Lung microvascular endothelial cell (primary cell): ENCODE measurements at regions not wholly inside any gene's neighbourhood (a gene's known extent, or its start where the extent isn't known, plus 50 kb on each side); places are given as distances from the start of the nearest gene placed in this dataset.
A peak's percentile ranks its signal among the peaks of the same experiment; 100 is the strongest.
"Not testable (repeated sequence)": the region's sequence is repeated elsewhere in the genome, so short reads cannot be mapped to it uniquely, and the experiment has no call there.

Experiments used
- DNase-seq, 2 donors: peaks; one replicate each; pipeline versions ENCODE4 v3.0.0 to v3.0.0-alpha.2; 2010; ENCODE audit warnings: low read depth in 2 of 2

DNA sequence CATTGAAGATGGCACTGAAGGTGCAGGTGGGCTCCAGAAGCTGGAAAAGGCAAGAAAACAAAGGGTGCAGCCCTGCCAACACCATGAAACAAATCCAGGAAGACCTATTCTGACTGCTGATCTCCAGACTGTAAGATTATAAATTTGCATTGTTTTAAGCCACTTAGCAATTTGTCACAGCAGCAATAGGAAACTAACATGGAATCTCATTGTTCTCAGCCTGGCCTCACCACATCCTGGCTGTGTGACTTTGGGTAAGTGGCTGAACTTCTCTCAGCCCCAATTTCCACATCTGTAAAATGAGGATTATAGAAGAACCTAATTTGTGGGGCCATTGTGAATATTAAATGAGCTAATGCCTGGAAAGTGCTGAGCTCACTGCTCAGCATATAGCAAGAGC lies 160.4 kb upstream of the MAFB start:
- peak; percentile 8 to 37 for DNase-seq

DNA sequence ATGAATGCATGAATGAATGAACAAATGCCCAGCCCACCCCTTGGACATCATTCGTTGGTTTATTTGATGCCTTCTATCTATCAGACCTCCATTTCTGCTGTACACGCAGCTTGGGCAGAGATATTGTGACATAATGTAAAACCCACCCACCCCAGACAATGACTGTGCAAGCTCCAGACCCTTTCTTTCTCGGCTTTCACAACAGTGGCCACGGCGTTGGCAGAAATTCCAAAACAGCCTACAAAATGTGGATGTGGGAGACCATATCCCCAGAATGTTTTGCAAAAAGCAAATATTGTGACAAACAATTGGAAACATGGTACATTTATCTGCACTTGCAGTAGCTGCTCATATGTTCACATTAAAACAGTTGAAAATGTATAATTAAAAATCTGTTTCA lies 162.0 kb upstream of the MAFB start:
- DNase-seq = no peak

DNA sequence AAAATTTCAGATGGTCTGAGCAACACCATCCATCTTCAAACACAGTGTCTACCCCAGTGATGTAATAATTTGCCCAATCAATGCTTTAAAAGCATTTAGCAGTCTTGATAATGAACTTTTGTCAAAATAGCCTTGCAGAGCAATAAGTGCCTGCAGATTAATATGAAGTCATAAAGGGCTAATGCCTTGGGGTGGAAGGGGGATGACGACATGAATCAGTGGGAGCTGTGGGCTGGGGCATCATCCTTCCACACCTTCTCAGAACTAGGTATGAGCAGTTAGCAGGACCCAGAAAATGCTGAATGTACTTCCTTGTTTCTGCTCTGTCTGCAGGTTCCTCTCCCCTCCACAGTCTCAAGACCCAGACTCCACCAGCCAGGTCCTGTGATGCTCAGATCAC lies 166.2 kb upstream of the MAFB start:
- DNase-seq = no peak

DNA sequence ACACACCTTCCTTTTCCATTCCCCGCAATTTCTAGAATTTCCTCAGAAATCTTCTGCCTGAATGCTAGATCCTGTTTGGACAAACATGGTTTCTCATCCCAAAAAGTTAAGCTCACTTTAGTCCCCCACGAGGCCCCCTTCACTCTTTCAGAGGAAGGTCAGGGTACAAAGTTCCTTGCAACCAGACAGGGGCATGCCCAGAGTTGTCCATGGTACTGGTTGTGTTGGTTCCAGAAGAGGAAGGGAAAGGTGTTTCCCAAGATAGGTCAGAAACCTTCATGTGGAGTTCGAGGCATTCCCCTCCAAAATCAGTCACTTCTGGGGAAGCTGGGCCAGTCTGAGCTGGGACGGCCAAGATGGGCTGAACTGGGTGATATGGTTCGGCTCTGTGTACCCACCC lies 167.6 kb upstream of the MAFB start:
- no peak for DNase-seq

DNA sequence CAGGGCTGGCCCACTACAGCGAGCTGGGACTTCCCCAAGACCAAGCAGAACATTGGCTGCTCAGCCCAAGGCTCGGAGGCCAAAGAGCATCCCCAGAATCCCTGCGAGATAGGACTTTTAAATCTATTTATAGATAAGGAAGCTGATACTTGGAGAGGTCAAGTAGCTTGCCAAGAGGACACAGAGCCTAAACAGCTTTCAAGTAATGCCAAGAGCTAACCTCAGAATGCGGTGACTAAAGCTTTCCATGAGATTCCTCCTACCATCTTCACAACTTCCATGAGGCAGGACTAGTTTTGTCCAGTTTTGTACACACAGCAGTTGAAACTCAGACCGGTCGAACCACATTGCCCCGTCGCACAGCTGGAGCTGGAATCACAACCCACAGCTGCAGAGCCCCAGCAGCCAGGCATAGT lies 168.1 kb upstream of the TOP1 start:
- DNase-seq = no peak

DNA sequence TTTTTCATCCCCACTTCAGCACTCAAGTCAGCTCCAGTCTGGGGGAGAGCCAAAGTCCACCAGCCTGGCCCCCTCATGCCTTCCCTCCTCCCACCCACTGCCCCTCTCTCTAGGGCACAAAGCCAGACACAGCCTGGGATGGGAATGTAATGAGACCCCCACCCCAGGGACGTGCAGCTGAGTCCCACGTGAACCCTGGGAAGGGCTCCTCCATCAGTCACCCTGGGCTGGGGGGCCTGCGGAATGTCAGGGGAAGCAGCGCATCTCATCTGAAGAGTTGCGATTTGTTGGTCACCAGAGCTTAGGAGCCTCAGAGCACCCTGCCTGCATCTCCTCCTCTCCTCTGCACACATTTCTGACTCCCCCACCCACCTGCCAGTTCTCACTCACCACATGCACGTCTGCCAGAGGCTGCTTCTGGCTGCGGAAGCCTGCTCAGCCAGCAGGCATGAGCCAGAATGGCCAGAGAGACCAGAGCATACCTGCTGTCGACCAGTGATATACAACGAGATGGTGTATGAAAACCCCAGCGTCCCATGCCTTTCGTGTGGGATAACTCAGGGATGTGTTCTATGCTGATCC lies 167.1 kb upstream of the TOP1 start:
- no peak for DNase-seq

DNA sequence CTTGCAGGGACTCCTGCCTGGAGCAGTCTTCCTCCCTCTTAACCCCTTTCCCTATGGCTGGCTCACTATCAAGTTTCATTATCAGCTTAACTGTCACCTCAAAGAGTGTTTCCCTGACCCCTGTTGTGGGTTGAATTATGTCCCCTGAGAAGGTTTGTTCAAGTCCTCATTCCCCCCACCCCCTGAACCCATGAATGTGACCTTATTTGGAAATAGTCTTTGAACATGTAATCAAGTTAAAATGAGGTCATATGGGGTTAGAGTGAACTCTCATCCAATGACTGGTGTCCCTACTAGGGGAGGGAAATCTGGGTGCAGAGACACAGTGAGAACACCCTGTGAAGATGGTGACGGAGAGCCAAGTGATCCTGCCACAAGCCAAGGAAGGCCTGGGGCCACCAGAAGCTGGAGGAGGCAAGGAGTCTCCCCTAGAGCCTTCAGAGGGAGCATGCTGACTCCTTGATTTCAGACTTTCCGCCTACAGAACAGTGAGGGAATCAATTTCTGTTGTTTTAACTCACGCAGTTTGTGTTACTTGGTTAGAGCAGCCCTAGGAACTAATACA lies 165.2 kb upstream of the TOP1 start:
- no peak for DNase-seq

DNA sequence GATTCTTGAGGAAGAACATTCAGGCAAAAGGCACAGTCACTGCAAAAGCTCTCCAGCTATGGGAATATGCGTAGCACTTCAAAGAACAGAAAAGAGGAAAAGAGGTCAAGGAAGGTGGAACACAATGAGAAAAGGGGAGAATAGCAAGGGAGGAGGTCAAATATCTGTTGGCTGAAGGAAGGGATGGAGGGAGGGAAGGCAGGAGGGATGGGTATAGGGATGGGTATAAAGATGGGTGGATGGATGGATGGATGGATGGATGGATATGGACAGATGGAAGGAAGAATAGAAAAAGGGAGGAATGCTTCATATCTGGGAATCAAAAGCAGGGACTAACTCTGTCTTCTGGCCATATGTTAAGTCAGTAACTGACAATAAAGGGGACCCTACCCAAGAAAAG lies 164.2 kb upstream of the TOP1 start:
- no peak for DNase-seq

DNA sequence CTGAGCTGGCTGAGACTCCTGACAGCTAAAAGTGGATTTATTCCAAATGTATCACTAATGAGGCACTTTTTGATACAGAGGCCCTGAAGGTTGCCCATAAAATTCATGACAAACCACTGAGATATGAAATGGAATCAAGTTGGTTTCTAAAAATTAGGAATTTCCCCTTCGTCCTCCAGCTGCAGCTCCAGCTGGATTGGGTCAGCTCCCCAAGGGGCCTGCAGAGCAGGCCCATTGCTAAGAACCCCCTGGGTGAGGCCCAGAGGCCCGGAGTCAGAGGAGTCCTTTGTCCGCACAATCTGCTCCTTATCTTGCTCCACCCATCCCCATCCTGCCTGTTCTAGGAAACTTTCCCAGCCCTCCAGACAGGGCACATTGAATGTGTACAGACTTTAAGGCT lies 163.5 kb upstream of the TOP1 start:
- no peak for DNase-seq

DNA sequence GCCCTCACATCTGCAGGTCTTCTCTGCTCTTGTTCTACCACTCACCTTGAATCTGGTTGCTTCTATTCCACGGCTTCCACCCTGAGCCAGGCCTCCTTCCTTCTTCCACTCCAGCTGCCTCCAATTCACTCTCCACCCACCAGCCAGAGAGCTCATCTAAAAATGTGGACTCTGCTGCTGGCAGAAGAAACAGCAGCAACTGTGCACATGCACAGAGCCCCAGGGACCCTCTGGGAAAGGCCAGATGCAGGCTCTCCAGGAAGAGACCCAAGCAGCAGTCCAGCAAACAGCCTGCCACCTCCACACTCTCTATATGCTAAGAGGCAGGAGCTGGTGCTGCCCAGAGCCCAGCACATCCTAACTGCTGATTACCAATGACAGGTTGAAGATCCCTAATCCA lies 162.6 kb upstream of the TOP1 start:
- no peak for DNase-seq

DNA sequence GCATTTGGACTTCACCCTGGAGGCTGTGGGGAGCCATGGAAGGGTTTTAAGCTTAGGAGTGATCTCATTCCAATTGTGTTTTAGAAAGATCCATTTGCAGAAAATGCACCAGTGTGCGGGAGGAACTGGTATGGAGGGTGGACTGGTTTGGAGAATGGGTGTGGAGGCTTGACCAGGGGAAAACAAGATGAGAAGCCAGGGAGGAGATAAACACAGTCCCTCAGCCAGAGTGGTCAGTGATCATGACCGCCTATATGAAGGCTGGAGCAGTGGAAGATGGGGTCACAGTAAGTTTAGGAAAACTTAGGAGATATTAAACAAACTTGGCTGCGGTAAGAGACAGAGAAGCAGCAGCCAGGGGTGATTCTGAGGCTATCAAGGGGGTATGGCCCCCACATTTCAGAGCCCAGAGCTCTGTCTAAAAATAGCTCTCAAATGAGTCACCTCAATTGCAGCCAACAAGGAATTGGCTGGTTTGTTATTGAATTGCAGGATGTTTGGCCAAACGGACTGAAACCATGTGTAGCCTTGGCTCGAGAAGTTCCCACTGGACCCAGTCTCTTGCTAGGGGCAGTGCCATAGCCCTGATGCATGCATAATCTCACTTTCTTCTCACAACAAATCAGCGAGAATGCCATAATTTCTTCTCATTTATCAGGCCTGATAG lies 159.9 kb upstream of the TOP1 start:
- DNase-seq = peak in 1 of 2 donors; percentile 80

DNA sequence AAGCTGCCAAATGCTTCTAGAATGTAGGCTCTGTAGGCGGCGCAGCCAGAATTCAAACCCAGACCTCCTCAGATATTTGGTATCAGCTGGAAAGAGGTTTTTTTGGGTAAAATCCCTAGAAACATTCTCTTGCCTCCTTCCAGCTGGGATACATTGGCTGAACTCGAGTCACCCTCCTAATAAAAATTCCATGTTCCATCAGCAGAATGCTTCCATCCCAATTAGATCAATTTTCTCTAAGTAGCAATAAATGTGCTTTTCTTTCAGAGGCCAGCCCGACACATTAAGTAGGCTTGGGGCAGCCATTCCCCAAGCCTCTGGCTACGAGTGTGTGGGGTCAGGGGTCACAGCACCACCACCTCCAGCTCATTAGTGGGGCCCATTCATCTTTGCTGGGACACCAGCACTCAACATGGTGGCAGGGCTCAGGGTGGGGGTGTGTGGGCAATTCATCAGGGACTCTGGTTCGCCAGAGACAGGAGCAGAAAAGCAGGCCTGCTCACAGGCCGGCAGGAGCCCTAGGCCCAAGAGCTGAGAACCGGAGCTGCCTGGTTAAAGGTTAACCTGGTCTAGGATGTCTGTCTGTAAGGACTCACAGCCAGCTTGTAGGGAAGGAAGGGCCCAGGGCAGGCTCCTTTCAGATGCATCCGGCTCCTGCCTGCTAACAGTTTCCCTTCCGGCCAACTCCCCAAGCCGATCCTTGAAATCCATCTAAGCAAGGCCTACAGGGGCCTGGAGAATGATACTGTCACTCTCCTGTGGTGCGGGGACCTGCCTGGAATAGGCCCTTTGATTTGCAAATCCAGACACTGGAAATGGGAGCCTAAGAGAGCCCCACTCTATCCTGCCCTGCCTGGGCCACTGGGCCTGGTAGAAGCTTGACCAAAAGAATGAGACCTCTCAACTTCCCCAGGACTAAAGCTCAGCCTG lies 159.1 kb upstream of the TOP1 start:
- DNase-seq = peak in 1 of 2 donors; percentile 28

DNA sequence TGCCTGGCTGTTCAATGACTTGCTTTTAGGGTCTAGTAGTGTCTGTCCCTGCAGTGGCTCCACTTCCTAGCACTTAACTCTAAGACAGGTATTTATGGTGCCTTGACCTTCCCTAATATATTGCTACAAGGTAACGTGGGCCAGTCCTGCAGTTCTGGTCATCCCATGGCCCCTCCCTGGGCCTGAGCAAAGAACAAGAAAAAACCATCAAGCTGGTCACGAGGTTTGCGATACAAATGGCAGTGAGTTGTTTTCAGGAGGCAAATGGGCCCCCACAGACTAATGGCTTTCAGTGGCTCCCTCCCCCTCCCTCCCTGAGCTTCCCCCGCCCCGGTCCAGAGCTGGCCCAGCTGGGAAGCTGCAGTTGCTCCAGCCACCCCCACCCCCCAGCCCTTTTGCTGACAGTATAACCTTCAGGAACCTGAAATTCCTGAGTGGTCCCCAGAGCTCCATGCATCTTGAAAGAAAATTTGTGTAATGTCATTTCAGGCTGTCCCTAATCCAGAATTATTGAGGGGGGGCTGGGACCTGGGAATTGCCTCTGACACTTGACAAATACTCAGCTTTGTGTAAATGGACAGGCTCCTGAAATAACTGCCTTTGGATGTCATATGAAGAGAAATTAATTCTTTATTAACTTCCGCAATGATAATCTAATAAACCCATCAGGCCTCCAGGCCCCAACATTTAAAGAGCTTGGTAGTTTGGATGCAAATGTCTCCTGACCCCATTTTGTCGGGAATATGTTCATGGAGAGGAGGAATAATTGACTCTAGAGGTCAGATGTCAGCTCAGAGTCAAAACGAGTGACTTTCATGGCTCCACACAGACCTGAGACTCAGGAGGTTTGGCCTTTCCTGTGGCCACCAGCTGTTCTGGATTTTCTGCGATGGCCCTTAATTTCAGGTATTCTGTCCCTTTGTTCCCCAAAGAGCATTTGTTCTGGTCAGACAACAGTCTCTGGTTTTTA lies 153.2 kb upstream of the TOP1 start:
- DNase-seq = no peak

DNA sequence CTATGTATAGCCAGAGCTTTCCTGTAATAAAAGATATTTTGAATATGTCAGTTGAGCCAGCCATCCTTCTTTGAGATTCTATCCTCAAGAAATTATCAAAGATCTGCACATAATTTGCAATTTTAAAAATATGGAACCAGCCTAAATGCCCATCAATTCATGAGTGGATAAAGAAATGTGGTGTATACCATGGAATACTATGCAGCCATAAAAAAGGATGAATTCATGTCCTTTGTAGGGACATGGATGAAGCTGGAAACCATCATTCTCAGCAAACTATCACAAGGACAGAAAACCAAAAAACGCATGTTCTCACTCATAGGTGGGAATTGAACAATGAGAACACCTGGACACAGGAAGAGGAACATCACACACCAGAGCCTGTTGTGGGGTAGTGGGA lies 150.5 kb upstream of the TOP1 start:
- DNase-seq = not testable (repeated sequence)

DNA sequence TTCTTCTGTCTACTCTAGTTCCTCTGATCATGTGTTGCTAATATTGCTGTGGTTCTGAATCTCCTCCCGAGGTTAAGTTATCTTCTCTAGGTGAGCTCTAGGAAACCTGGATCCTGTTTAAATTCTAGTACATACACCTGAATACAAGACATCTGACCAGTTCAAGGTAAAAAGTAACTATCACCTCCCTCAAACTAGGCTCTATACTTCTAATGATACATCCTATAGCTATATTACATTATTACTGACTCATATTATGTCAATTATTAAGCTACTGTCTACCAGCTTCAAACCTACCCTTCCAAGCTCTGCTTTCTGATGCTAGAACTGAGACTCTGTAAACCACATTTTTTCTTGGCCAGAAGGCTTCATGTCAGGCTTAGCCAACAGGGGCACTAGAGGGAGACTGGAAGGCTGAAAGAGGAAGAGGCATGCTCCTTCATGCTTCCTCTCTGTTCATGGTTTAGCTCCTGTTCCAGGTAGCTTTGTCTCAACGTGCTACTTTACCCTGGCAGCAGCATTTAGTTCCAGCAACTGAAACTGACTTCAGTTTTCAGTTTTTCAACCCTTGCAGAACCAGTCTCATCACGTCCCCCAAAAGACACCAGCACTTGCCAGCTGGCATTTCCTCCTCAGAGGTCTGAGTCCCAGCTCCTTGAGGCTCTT lies 148.4 kb upstream of the TOP1 start:
- no peak for DNase-seq

DNA sequence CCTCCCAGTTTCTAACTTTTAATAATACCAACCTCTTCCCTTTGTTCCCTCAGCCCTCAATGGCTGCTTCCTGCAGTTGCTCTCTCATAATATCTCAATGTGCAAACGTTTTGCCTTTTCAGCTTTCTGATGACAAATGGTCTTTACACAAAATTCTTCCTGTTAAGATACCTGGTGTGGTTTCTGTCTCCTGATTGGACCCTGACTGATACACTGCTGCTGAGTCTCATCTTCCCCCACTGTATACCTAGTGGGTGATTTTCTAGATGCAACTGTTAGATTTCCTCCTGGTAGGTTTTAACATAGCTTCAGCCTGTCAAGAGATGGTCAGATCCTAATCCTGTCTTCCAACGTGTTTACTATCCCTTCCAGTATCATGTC lies 147.9 kb upstream of the TOP1 start:
- DNase-seq = no peak

DNA sequence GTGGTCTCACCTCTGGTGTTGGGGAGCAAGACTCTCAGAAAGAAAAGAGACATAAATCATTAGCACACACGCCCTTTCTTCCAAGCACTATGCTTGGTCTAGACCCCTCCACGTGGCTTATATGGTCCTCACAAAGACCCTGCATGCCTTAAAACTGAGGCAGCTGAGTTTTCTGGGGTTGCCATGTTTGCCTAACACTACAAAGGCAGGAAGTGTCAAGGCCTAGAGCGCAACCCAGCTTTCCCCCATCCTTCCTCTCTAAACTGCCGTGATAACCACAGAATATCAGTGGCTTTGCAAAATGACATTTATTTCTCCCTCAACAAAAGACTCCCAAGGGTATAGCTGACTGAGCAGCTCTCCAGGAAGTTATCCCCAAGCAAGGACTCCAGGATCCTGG lies 146.5 kb upstream of the TOP1 start:
- DNase-seq = no peak

DNA sequence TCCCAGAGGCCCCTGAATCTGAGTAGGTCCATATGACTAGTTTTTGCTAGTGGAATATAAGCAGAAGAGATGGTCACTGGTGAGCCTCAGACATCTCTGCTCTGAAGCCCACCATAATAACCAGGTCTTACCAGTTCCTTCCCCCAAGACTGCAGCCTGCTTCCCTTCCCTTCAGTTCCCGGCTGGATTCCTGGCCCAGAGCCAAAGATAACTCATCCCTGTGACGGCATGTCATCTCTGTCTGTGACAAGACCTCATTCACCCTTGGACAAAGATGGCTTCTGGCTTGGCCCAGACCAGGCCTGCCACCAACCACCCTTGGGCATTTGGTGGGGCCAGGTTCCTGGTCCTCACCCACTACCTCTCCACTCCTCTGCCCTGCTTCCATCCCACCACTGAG lies 145.5 kb upstream of the TOP1 start:
- DNase-seq = peak; percentile 11 to 38

DNA sequence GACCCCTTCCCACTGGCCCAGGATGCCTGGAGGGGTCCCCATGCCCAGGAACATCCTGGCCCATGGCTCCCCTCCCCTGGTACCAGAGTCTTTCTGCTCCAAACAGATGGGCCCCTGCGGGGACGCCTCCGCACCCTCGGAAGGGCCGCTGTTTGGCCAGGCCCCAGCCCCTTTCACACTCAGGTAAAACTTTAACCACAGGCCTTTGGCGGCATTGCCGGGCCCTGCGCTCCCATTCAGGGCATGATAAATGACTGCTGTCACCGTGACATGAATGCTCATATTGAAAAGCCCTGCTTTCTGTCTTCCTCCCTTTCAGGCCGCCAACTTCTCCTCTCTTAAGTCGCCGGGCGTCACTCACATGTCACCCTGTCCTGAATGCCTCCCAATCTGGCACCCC lies 141.5 kb upstream of the TOP1 start:
- no peak for DNase-seq

DNA sequence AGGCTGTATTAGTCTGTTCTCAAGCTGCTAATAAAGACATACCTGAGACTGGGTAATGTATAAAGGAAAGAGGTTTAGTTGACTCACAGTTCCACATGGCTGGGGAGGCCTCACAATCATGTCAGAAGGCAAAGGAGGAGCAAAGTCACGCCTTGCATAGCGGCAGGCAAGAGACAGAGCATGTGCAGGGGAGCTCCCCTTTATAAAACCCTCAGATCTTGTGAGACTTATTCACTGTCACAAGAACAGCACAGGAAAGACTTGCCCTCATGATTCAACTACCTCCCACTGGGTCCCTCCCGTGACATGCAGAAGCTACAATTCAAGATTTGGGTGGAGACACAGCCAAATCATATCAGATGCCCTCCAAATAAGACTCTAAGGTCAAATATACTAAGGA lies 139.4 kb upstream of the TOP1 start:
- not testable (repeated sequence) for DNase-seq

DNA sequence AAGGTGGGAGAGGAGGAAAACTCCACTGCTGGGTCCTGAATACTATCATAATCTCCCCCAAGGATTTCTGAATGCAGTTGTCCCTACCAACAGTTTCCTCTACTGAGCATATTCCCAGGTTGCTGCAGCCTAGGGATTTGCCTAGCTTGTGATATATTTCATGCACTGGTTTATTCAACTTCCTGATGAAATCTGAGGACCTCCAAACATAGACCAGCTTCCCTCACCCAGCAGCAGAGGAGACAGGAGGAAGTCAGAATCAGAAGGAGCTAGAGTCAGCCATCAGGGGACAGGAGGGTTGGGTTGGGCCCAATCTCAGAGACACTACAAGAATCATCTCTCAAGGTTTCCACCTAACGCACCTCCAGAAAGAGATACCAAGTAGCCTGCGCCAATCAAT lies 138.4 kb upstream of the TOP1 start:
- no peak for DNase-seq
